Stimulated activated CD4-positive, alpha-beta T cell treated with anti-CD3 and anti-CD28 coated beads, Interleukin-1b, Interleukin-23, amount 100 ng/mL, for 48 hours (primary cell): ENCODE measurements at regions not wholly inside any gene's neighbourhood (a gene's known extent, or its start where the extent isn't known, plus 50 kb on each side); places are given as distances from the start of the nearest gene placed in this dataset.

Source experiments
- DNase-seq: peaks from one replicate; pipeline ENCODE4 v3.0.0-alpha.2; 2020

- no peak for DNase-seq
These were observed 661.0 kb upstream of the C9orf72 start for GRCh38 chr9:28234133-28234893.

DNA sequence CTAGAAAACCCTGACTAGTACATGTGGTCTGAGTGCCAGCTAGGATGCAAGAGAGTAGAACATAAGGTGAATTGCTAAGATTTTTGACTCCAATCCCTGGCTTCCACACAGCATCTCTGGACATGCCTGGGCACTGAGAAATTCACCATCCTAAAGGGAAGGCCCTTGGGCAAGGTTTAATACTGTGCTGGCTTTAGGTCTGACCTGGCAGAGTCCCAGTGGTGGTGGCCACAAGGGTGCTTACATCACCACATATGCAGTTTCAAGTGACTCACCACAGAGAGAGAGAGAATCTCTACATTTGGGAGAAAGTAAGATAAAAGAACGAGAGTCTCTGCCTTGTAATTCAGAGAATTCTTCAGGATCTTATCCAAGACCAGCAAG is 661.6 kb upstream of the C9orf72 start:
- no peak for DNase-seq

GRCh38 chr9:28249424-28249823 is 676.1 kb upstream of the C9orf72 start:
- DNase-seq = no peak

GRCh38 chr9:28255174-28255573 is 681.9 kb upstream of the C9orf72 start:
- no peak for DNase-seq

GRCh38 chr9:28260330-28260729 is 687.0 kb upstream of the C9orf72 start:
- DNase-seq = no peak

- no peak for DNase-seq
These were observed 691.1 kb upstream of the C9orf72 start for GRCh38 chr9:28264368-28264767.

- no peak for DNase-seq
These were observed 694.1 kb upstream of the C9orf72 start for GRCh38 chr9:28267351-28267750.

DNA sequence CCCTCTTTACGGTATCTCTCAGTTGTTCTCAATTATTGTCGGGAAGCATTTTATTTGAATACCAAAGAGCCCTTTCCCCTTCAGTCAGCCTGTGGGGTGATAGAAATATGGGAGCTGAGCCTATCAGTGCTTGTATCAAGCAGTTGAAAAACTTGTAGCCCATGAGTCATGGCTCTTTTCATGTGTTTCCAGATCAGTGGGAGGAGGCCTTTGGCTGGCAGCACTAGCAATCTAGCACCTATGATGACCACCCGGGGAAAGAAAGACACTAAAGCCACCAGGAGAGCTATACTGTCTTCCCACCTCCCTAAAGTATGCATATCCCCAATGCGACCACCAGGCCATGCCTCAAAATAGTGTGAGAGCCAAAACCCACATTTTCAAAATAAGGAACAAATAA is 696.9 kb upstream of the C9orf72 start:
- no peak for DNase-seq

- no peak for DNase-seq
These were observed 698.8 kb upstream of the C9orf72 start for GRCh38 chr9:28272127-28272526.

- no peak for DNase-seq
These were observed 714.2 kb upstream of the C9orf72 start for GRCh38 chr9:28287455-28287854.

GRCh38 chr9:28289746-28290145 is 716.5 kb upstream of the C9orf72 start:
- DNase-seq = no peak

GRCh38 chr9:28293369-28294090 is 720.2 kb upstream of the C9orf72 start:
- DNase-seq = no peak

- no peak for DNase-seq
These were observed 728.0 kb upstream of the C9orf72 start for GRCh38 chr9:28301281-28301680.

- no peak for DNase-seq
These were observed 744.5 kb upstream of the C9orf72 start for GRCh38 chr9:28317745-28318144.

DNA sequence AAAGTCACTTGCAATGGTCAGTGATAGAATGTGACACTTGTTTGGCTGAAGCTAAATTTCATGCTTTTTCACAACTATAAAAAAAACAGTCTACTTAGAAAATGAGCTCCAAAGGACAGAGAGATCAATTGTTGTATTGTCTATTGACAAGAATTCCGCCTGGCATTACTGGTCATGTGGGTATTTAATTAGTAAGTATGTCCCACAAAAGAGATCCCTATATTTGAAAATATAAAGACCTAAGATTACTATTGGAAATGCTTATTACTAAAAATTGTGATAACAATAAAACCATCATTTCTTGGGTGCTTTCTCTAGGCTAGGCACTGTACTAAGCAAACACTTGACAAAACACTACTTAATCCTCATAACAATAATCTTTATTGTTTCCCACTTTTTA is 745.2 kb upstream of the C9orf72 start:
- DNase-seq = no peak

DNA sequence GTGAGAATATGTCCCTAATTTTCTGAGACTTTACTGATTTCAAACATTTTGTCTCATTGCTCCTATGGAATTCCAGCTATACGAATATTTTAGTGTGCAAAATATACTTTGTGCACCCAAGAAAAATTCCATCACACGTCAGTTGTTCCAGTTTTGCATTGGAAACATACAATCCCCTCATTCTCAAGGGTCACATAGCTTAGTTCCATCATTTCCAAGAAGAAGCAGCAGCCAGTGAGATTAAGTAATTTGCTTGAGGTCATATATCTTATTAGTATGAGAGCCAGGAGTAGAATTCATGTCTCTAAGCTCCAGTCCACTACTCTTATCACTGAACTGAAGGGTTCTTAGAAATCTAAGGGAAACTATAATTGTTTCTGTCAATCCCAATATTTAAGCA is 746.7 kb upstream of the C9orf72 start:
- DNase-seq = no peak

DNA sequence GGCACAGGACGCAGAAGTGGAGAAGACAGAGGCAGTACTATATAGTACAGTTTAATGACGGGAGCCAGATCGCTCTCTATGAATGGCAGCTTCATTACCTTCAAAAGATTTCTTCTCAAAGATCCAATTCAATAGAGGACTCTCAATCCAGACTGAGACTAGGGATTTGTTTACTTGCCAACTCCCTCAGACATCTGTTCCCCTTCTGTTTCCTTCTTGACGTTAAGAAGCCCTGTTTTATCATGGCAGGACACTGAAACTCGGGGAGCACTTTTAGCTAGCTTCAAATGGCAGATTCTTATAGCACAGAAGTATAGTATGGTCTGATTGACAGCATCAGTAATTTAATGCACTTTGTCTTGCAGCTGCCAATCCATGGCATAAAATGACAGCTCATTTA is 747.3 kb upstream of the C9orf72 start:
- no peak for DNase-seq

GRCh38 chr9:28329323-28329722 is 756.0 kb upstream of the C9orf72 start:
- no peak for DNase-seq

- DNase-seq = no peak
These were observed 759.4 kb upstream of the C9orf72 start for GRCh38 chr9:28332648-28333047.

GRCh38 chr9:28341913-28342312 is 768.6 kb upstream of the C9orf72 start:
- no peak for DNase-seq

DNA sequence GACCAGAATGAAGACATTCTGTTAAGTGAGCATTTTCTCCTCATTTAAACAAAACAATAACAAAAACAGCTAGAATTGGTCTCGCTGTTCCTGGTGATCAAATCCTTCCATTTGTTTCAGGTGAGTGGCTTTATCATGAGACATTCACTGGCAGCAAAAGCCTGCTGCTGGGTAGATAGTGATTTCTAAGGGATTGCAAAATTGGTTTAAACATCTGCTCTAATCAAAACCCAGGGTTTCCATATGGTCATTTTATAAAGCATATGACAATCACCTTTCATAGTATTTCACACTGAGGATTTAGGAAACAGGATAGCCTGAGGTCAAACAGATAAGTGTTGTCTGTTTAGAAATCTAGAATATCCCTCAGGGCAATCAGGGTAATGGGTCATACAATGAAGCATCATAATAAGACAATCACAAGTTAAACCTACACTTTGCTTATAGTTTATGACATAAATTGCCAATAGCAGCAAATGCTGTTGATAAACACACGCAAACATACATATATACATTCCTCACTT is 769.6 kb upstream of the C9orf72 start:
- no peak for DNase-seq

DNA sequence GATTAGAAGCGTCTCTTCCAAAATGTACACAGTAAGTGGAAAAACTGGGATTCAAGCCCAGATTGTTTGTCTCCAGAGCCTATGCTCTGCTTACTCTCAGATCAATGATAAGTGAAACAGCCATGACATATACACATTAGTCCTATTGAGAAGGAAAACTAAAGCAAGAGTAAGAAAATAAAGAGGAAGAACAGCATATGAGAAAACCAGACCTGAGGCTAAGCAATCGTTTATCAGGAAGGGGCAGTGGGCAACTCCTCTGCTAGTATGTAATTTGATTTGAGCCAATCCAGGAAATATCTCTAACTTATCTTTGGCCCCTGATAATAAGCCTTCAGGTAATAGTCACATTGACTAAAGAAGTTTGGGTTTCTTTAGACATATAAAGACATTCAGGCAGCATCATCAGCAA is 789.9 kb upstream of the C9orf72 start:
- no peak for DNase-seq

DNA sequence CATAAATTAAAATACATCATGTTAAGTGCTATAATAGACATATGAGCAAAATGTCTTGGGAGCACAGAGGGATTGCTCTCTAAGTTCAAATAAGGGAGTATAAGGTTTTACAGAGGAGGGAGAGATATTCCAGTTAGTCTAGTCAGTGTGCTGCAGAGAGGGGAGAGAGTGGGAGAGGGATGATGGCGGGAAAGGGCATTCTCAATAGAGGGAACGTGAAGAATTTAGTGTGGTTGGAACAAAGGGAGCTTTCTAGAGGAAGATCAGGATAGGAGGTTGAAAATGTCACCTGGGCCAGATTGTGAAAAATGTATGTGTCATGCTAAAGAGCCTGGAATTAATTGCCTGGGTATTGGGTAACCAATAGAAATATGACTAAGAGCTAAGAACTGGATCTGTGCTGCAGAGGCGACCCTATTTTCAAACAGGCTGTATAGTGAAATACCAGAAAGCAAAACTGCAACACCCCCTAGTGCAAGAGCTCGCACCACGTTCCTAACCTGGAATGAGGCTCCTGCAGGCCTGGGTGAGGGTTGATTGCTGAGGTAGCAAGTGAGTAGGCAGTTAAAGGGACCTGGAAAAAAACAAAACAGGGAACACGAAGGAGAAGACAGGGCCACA is 791.8 kb upstream of the C9orf72 start:
- no peak for DNase-seq

- DNase-seq = no peak
These were observed 792.4 kb upstream of the C9orf72 start for GRCh38 chr9:28365728-28366127.
